ENCODE measurements at regions not wholly inside any gene's neighbourhood (a gene's known extent, or its start where the extent isn't known, plus 50 kb on each side); places are given as distances from the start of the nearest gene placed in this dataset.
"Not testable (repeated sequence)": the region's sequence is repeated elsewhere in the genome, so short reads cannot be mapped to it uniquely, and the experiment has no call there.

- Histone ChIP-seq H3K9ac (ENCODE audit: low read depth, low read length, poor library complexity, severe bottlenecking) (no peak overlapping the region), H3K36me3 (ENCODE audit: insufficient read depth, low read length) (no peaks in the 10 kb centered on the region), H3K9me2 (replicated peaks; ENCODE audit: low read depth, low read length) (no peaks in the 10 kb centered on the region), H3K27me3 (ENCODE audit: insufficient read depth, low read length, poor library complexity, severe bottlenecking) (no peaks in the 10 kb centered on the region), H3K79me2 (ENCODE audit: insufficient read depth, low read length) (no peaks in the 10 kb centered on the region), H2AFZ (ENCODE audit: low read length) (no peak overlapping the region), H3F3A (ENCODE audit: low read depth) (no peaks in the 10 kb centered on the region), H4K20me1 (ENCODE audit: insufficient read depth, low read length, poor library complexity, severe bottlenecking) (no peaks in the 10 kb centered on the region), H3K4me2 (ENCODE audit: low read depth, low read length, poor library complexity, severe bottlenecking) (no peak overlapping the region), H3K4me3 (ENCODE audit: low read length, poor library complexity, severe bottlenecking) (no peak overlapping the region), H3K9me3 (ENCODE audit: insufficient read depth, low read depth, low read length) (no peaks in the 10 kb centered on the region), H3K4me1 (ENCODE audit: insufficient read depth, low read length, poor library complexity, severe bottlenecking) (no peaks in the 10 kb centered on the region)
- TF ChIP-seq EZH2phosphoT487 (IDR thresholded peaks at IDR 0.05; ENCODE audit: borderline replicate concordance) (no peak), CTCF (conservative IDR thresholded peaks at IDR 0.05; ENCODE audit: low read length) (no peak)
These were observed 80.1 kb upstream of the CXCL13 start for GRCh38 chr4:77525538-77525937.

DNA sequence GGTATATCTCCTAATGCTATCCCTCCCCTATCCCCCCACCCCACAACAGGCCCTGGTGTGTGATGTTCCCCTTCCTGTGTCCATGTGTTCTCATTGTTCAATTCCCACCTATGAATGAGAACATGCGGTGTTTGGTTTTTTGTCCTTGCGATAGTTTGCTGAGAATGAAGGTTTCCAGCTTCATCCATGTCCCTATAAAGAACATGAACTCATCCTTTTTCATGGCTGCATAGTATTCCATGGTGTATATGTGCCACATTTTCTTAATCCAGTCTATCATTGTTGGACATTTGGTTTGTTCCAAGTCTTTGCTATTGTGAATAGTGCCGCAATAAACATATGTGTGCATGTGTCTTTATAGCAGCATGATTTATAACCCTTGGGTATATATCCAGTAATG is 77.7 kb upstream of the CXCL13 start:
- not testable (repeated sequence) for H3K4me2 ChIP-seq (ENCODE audit: low read depth, low read length, poor library complexity, severe bottlenecking); H3K79me2 ChIP-seq (ENCODE audit: insufficient read depth, low read length); H3K9me2 ChIP-seq (replicated peaks; ENCODE audit: low read depth, low read length); H3K36me3 ChIP-seq (ENCODE audit: insufficient read depth, low read length); H3K9ac ChIP-seq (ENCODE audit: low read depth, low read length, poor library complexity, severe bottlenecking); H3K27me3 ChIP-seq (ENCODE audit: insufficient read depth, low read length, poor library complexity, severe bottlenecking); H3F3A ChIP-seq (ENCODE audit: low read depth); H3K4me3 ChIP-seq (ENCODE audit: low read length, poor library complexity, severe bottlenecking); H3K4me1 ChIP-seq (ENCODE audit: insufficient read depth, low read length, poor library complexity, severe bottlenecking); H3K9me3 ChIP-seq (ENCODE audit: insufficient read depth, low read depth, low read length); H4K20me1 ChIP-seq (ENCODE audit: insufficient read depth, low read length, poor library complexity, severe bottlenecking); H2AFZ ChIP-seq (ENCODE audit: low read length)

- Histone ChIP-seq H3K4me2 (ENCODE audit: low read depth, low read length, poor library complexity, severe bottlenecking) (no peak overlapping the region), H2AFZ (ENCODE audit: low read length) (no peak overlapping the region), H3F3A (ENCODE audit: low read depth) (no peaks in the 10 kb centered on the region), H3K79me2 (ENCODE audit: insufficient read depth, low read length) (no peaks in the 10 kb centered on the region), H3K4me3 (ENCODE audit: low read length, poor library complexity, severe bottlenecking) (no peak overlapping the region), H3K9me2 (replicated peaks; ENCODE audit: low read depth, low read length) (no peaks in the 10 kb centered on the region), H3K9ac (ENCODE audit: low read depth, low read length, poor library complexity, severe bottlenecking) (no peak overlapping the region), H3K27me3 (ENCODE audit: insufficient read depth, low read length, poor library complexity, severe bottlenecking) (no peaks in the 10 kb centered on the region), H3K36me3 (ENCODE audit: insufficient read depth, low read length) (no peaks in the 10 kb centered on the region), H3K4me1 (ENCODE audit: insufficient read depth, low read length, poor library complexity, severe bottlenecking) (no peaks in the 10 kb centered on the region), H4K20me1 (ENCODE audit: insufficient read depth, low read length, poor library complexity, severe bottlenecking) (no peaks in the 10 kb centered on the region), H3K9me3 (ENCODE audit: insufficient read depth, low read depth, low read length) (0 out of 2 replicates have a peak, but pooled peaks cover 3% of the 10 kb centered on the region)
- no peak for TF ChIP-seq EZH2phosphoT487 (IDR thresholded peaks at IDR 0.05; ENCODE audit: borderline replicate concordance)
These were observed 67.5 kb upstream of the CXCL13 start for GRCh38 chr4:77538144-77538543.

DNA sequence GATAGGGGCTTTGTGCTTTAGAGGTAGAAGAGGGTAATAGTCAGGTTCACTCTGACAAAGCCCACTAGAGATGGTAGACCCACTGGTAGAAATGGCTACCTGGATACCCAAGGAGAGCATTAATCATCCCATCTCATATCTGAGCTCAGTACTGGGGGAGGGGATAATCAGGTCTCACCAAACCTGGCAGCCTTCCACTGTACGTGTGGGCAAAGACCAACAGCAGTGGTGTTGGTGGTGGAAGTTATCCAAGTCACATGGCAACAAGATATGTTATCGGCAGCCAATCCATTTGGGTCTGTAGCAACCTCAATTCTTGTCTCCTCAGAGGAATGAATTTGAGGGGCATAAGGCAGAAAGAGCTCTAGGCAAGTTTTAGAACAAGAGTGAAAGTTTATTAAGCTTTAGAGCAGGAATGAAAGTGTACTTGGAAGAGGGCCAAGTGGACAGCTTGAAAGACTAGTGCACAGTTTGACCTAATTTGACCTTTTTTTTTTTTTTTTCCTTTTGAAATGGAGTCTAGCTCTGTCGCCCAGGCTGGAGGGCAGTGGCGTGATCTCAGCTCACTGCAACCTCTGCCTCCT is 67.0 kb upstream of the CXCL13 start:
- Histone ChIP-seq H3K4me2 (ENCODE audit: low read depth, low read length, poor library complexity, severe bottlenecking) (no peak overlapping the region), H3K4me1 (ENCODE audit: insufficient read depth, low read length, poor library complexity, severe bottlenecking) (no peaks in the 10 kb centered on the region), H3K9me3 (ENCODE audit: insufficient read depth, low read depth, low read length) (0 out of 2 replicates have a peak, but pooled peaks cover 3% of the 10 kb centered on the region), H3K79me2 (ENCODE audit: insufficient read depth, low read length) (no peaks in the 10 kb centered on the region), H4K20me1 (ENCODE audit: insufficient read depth, low read length, poor library complexity, severe bottlenecking) (no peaks in the 10 kb centered on the region), H2AFZ (ENCODE audit: low read length) (no peak overlapping the region), H3K36me3 (ENCODE audit: insufficient read depth, low read length) (no peaks in the 10 kb centered on the region), H3F3A (ENCODE audit: low read depth) (no peaks in the 10 kb centered on the region), H3K9me2 (replicated peaks; ENCODE audit: low read depth, low read length) (no peaks in the 10 kb centered on the region), H3K27me3 (ENCODE audit: insufficient read depth, low read length, poor library complexity, severe bottlenecking) (no peaks in the 10 kb centered on the region), H3K9ac (ENCODE audit: low read depth, low read length, poor library complexity, severe bottlenecking) (no peak overlapping the region), H3K4me3 (ENCODE audit: low read length, poor library complexity, severe bottlenecking) (no peak overlapping the region)
- TF ChIP-seq EZH2phosphoT487 (IDR thresholded peaks at IDR 0.05; ENCODE audit: borderline replicate concordance) (no peak), CTCF (conservative IDR thresholded peaks at IDR 0.05; ENCODE audit: low read length) (no peak)

Data from Loucy (cell line).